ENCODE measurements at regions not wholly inside any gene's neighbourhood (a gene's known extent, or its start where the extent isn't known, plus 50 kb on each side); places are given as distances from the start of the nearest gene placed in this dataset.
A peak's percentile ranks its signal among the peaks of the same experiment; 100 is the strongest.

GRCh38 chr3:148219999-148220398 lies 477.7 kb upstream of the AGTR1 start:
- H3K4me3 ChIP-seq (ENCODE audit: insufficient read depth, low read depth, low read length): no peak overlapping the region
- BruUV-seq (replicated peaks): no TSS peak
- no CpG with 5 or more reads among the region's 2 CpGs for WGBS, 2 experiments (ENCODE audit: extremely low coverage in 2 of 2, insufficient read length in 1 of 2)
- no peak overlapping the region for H2BK20ac ChIP-seq (ENCODE audit: low read depth, low read length)
- DNase-seq (no peak), ATAC-seq (ENCODE audit: low read depth) (no peak)
- H4K20me1 ChIP-seq (ENCODE audit: insufficient read depth, low read length): no peaks in the 10 kb centered on the region
- H3K9me3 ChIP-seq (ENCODE audit: control insufficient read depth, insufficient read depth, low read length): no peaks in the 10 kb centered on the region
- in situ Hi-C loops (cut with MboI; ENCODE audit: low sequenced_read_pairs) (no loop called here), dilution Hi-C loops (cut with HindIII; ENCODE audit: low sequenced_read_pairs, unreplicated experiment) (no loop called here), intact Hi-C loops (cut with micrococcal nuclease) (no loop called here)
- H3K4me2 ChIP-seq (ENCODE audit: low read depth, low read length): no peak overlapping the region
- TF ChIP-seq BHLHE40 (IDR thresholded peaks at IDR 0.05; ENCODE audit: low read depth, low read length) (no peak), USF2 (IDR thresholded peaks at IDR 0.05; ENCODE audit: low read depth, low read length) (no peak), CTCF (conservative IDR thresholded peaks at IDR 0.05; ENCODE audit: low read depth, low read length) (no peak), MAFK (IDR thresholded peaks at IDR 0.05; ENCODE audit: low read depth, low read length) (peak; percentile 79), SMC3 (IDR thresholded peaks at IDR 0.05; ENCODE audit: low read depth, low read length) (no peak)
- H3K79me1 ChIP-seq (ENCODE audit: low read depth in 1 of 2, low read length in 2 of 2): no peaks in the 10 kb centered on the region
- ChIA-PET CTCF (interaction anchor here (0.6 kb wide), 1 partner anchor 24 kb away, joined by 3 read pairs; no protein-coding TSS in a partner anchor), POLR2A (ENCODE audit: unreplicated experiment) (no interaction called here)
- no peak overlapping the region for H2BK5ac ChIP-seq (ENCODE audit: low read depth, low read length, poor library complexity, severe bottlenecking)
- H3K14ac ChIP-seq (replicated peaks; ENCODE audit: low read depth, low read length): no peak overlapping the region
- H3K27ac ChIP-seq (ENCODE audit: insufficient read depth, low read length): no peak overlapping the region
- H4K91ac ChIP-seq (ENCODE audit: insufficient read depth, low read depth, low read length): no peak overlapping the region
- no peak overlapping the region for H2BK120ac ChIP-seq (ENCODE audit: low read depth, low read length)
- H4K5ac ChIP-seq (ENCODE audit: low read depth, low read length): no peak overlapping the region
- H4K8ac ChIP-seq (ENCODE audit: low read depth in 2 of 2, low read length in 2 of 2): no peak overlapping the region
- no peaks in the 10 kb centered on the region for H3K9me1 ChIP-seq (ENCODE audit: insufficient read depth, low read length)
- H3K4ac ChIP-seq (ENCODE audit: low read depth, low read length): no peak overlapping the region
- H2AK9ac ChIP-seq (replicated peaks; ENCODE audit: low read depth, low read length, poor library complexity): no peak overlapping the region
- no peak overlapping the region for H2AK5ac ChIP-seq (ENCODE audit: low read depth, low read length)
- H3K23ac ChIP-seq (ENCODE audit: low read depth, low read length): no peak overlapping the region
- H3K36me3 ChIP-seq (ENCODE audit: control insufficient read depth, insufficient read depth, low read length): no peaks in the 10 kb centered on the region
- no peaks in the 10 kb centered on the region for H3K4me1 ChIP-seq (ENCODE audit: control insufficient read depth, insufficient read depth, low read length)
- no peak overlapping the region for H2AFZ ChIP-seq (replicated peaks; ENCODE audit: low read length, poor library complexity)
- H3K9ac ChIP-seq (ENCODE audit: low read depth, low read length): no peak overlapping the region
- H3K56ac ChIP-seq (ENCODE audit: extremely low read depth, insufficient read depth, low read length): no peak overlapping the region
- H3K27me3 ChIP-seq (ENCODE audit: control insufficient read depth, insufficient read depth, low read length): no peaks in the 10 kb centered on the region
- no peak overlapping the region for H2BK15ac ChIP-seq (ENCODE audit: low read depth, low read length)
- no peak overlapping the region for H3K18ac ChIP-seq (ENCODE audit: low read depth, low read length)

Measured in IMR-90 (cell line).